CD4-positive, alpha-beta T cell (primary cell): ENCODE measurements at regions not wholly inside any gene's neighbourhood (a gene's known extent, or its start where the extent isn't known, plus 50 kb on each side); places are given as distances from the start of the nearest gene placed in this dataset.
A peak's percentile ranks its signal among the peaks of the same experiment; 100 is the strongest.

Experiments used
- ATAC-seq: fragments of 200-7000 bp; cut with Tn5 transposase; one replicate; pipeline ENCODE4 v1.10.0; 2022; ENCODE audit warnings: mild to moderate bottlenecking; ENCODE audit not compliant: poor library complexity
- CTCF ChIA-PET: fragments of 350-600 bp; sonication (Branson Sonifier 250); formaldehyde crosslinking; loops from one replicate; lab custom pipeline; 2021; ENCODE audit warnings: antibody characterized with exemption, inconsistent platforms; lab: Charles Lee
- POLR2A ChIA-PET: fragments of 350-600 bp; sonication (Branson Sonifier 250); formaldehyde crosslinking; loops from one replicate; lab custom pipeline; 2021; ENCODE audit warnings: antibody characterized with exemption, inconsistent platforms; lab: Charles Lee
- DNase-seq, 14 experiments: peaks; one replicate each; pipeline ENCODE4 v3.0.0-alpha.2; 2013 to 2020; ENCODE audit warnings: mixed read lengths in 2 of 14
- H3K27ac ChIP-seq, 2 donors: one replicate each; pipeline versions ENCODE4 v1.5.1 to v1.7.0; 2013; ENCODE audit warnings: low read length in 2 of 2, low read depth in 1 of 2, mild to moderate bottlenecking in 1 of 2
- H3K27me3 ChIP-seq, 2 experiments: 1 replicate in 1 of 2; 2 replicates in 1 of 2; pipeline versions ENCODE4 v1.6.1 to v1.7.0; 2013; ENCODE audit warnings: low read length in 2 of 2, control low read depth in 1 of 2, mild to moderate bottlenecking in 1 of 2, moderate library complexity in 1 of 2; ENCODE audit not compliant: insufficient read depth in 2 of 2, control insufficient read depth in 1 of 2
- H3K36me3 ChIP-seq: one replicate; pipeline ENCODE4 v1.6.1; 2013; ENCODE audit warnings: low read length, control low read depth; ENCODE audit not compliant: insufficient read depth
- H3K4me1 ChIP-seq: one replicate; pipeline ENCODE4 v1.6.1; 2013; ENCODE audit warnings: low read length, control low read depth; ENCODE audit not compliant: insufficient read depth
- H3K4me3 ChIP-seq: one replicate; pipeline ENCODE4 v1.5.1; 2013; ENCODE audit warnings: mild to moderate bottlenecking, low read length, moderate library complexity
- H3K9me3 ChIP-seq, 2 experiments: 1 replicate in 1 of 2; 2 replicates in 1 of 2; pipeline versions ENCODE4 v1.6.1 to v1.7.0; 2013; ENCODE audit warnings: low read length in 2 of 2, mild to moderate bottlenecking in 2 of 2, control low read depth in 1 of 2, moderate library complexity in 1 of 2; ENCODE audit not compliant: control insufficient read depth in 1 of 2, insufficient read depth in 1 of 2
- H3K27ac Mint-ChIP-seq: one replicate; pipeline ENCODE4 v1.8.0; 2020; ENCODE audit warnings: mixed read lengths
- H3K27me3 Mint-ChIP-seq: one replicate; pipeline ENCODE4 v1.8.0; 2021; ENCODE audit warnings: mixed read lengths
- H3K36me3 Mint-ChIP-seq: one replicate; pipeline ENCODE4 v1.8.0; 2021; ENCODE audit warnings: low read depth, mixed read lengths
- H3K4me1 Mint-ChIP-seq: one replicate; pipeline ENCODE4 v1.8.0; 2021; ENCODE audit warnings: low read depth, mixed read lengths
- H3K4me3 Mint-ChIP-seq: one replicate; pipeline ENCODE4 v1.8.0; 2020; ENCODE audit warnings: mild to moderate bottlenecking, mixed read lengths
- H3K9me3 Mint-ChIP-seq: one replicate; pipeline ENCODE4 v1.8.0; 2020; ENCODE audit warnings: mixed read lengths
- CTCF ChIP-seq: fragments of 200-600 bp; IDR thresholded peaks from one replicate; pipeline ENCODE4 v1.8.0; 2022; ENCODE audit warnings: antibody characterized with exemption, mild to moderate bottlenecking
- intact Hi-C, 2 experiments: fragments of 100-400 bp; cut with DNase I in 1 of 2; cut with micrococcal nuclease in 1 of 2; formaldehyde crosslinking; loops; one replicate each; pipeline versions ENCODE4 v1.15.1 to v1.9.0; 2023 to 2025; cut with DNase I, micrococcal nuclease

- no peak overlapping the region for H3K4me3 ChIP-seq
- intact Hi-C loops = no loop called here
These were observed 142.7 kb downstream of the JCAD start for GRCh38 chr10:29916669-29917068.

DNA sequence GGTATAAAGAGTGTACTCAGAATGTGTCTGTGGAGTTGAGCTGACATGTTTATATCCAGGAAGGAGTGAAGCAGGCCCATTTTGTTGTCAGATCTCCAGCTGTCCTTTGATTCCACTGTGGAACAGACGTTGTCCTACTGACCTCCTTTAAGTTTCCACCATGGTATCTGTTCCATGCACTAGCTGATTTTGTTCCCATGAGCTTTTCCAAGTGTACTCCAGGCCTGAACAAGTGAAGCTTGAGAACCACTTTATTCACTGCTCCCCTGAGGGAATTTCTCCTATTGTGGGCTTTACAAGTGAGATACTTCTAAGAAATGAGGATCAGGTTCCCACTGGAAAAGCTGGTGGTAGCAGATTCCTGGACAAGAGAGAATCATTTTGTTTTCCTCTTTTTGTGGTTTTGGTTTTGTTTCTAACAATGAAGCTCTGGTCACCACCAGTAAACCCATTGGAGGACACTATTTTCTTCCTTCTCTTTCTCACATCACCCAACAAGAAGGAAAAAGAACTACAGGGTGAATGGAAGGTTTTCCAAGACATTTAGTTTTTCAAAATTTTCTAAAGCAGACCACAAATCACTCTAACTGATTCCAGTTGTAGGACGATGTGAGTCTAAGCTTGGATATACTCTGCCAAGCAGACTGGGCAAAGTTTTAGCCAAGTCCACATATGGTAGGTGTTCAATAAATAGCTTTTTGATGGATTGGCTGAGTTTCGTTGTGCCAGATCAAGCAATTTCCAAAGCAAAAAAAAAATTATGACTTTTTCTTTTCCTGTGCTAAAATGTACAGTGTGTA lies 144.2 kb downstream of the JCAD start:
- CTCF ChIA-PET = no interaction called here
- intact Hi-C loops = no loop called here
- no peak overlapping the region for H3K4me3 Mint-ChIP-seq

More at GRCh38 chr10:29916669-29917068, 142.7 kb downstream of the JCAD start:
- Histone ChIP-seq H3K9me3 (no peaks in the 10 kb centered on the region), H3K27ac (no peak overlapping the region), H3K27me3 (peaks cover 6 to 15% of the 10 kb centered on the region in 2 experiments), H3K4me1 (no peaks in the 10 kb centered on the region), H3K36me3 (no peaks in the 10 kb centered on the region)
- H3K27me3 Mint-ChIP-seq = peaks cover 18% of the 10 kb centered on the region
- CTCF ChIA-PET = no interaction called here
- DNase-seq (no peak), ATAC-seq (no peak)
- no peak overlapping the region for H3K27ac Mint-ChIP-seq
- no peaks in the 10 kb centered on the region for H3K4me1 Mint-ChIP-seq
- no peaks in the 10 kb centered on the region for H3K36me3 Mint-ChIP-seq
- POLR2A ChIA-PET = interaction anchor here (0.6 kb wide), 1 partner anchor 25 kb away, joined by 3 read pairs; no protein-coding TSS in a partner anchor
- H3K4me3 Mint-ChIP-seq = no peak overlapping the region
- no peak for TF ChIP-seq CTCF
- no peaks in the 10 kb centered on the region for H3K9me3 Mint-ChIP-seq

GRCh38 chr10:29908962-29909361 lies 150.4 kb downstream of the JCAD start:
- no peaks in the 10 kb centered on the region for H3K9me3 ChIP-seq
- Mint-ChIP-seq H3K4me3 (no peak overlapping the region), H3K9me3 (no peaks in the 10 kb centered on the region), H3K4me1 (peaks cover 10% of the 10 kb centered on the region), H3K27ac (no peak overlapping the region), H3K36me3 (no peaks in the 10 kb centered on the region), H3K27me3 (peaks cover 17% of the 10 kb centered on the region)
- DNase-seq (peak in 8 of 14 experiments; percentile 1 to 42 (median 6)), ATAC-seq (peak; percentile 71)
- no peak overlapping the region for H3K4me3 ChIP-seq
- peaks cover 3 to 5% of the 10 kb centered on the region in 2 experiments for H3K27me3 ChIP-seq
- intact Hi-C loops = no loop called here
- no peaks in the 10 kb centered on the region for H3K36me3 ChIP-seq
- POLR2A ChIA-PET = no interaction called here
- TF ChIP-seq CTCF = no peak
- CTCF ChIA-PET = no interaction called here
- H3K27ac ChIP-seq = no peak overlapping the region
- H3K4me1 ChIP-seq = no peaks in the 10 kb centered on the region

More for the DNA sequence above, 144.2 kb downstream of the JCAD start:
- Histone ChIP-seq H3K27me3 (peaks cover 2 to 8% of the 10 kb centered on the region in 2 experiments), H3K4me3 (no peak overlapping the region), H3K27ac (no peak overlapping the region), H3K36me3 (no peaks in the 10 kb centered on the region), H3K4me1 (no peaks in the 10 kb centered on the region), H3K9me3 (no peaks in the 10 kb centered on the region)
- peaks cover 11% of the 10 kb centered on the region for H3K27me3 Mint-ChIP-seq
- ATAC-seq (no peak), DNase-seq (no peak)
- no peaks in the 10 kb centered on the region for H3K4me1 Mint-ChIP-seq
- no peak overlapping the region for H3K27ac Mint-ChIP-seq
- no peak for TF ChIP-seq CTCF
- POLR2A ChIA-PET = no interaction called here
- H3K36me3 Mint-ChIP-seq = no peaks in the 10 kb centered on the region
- no peaks in the 10 kb centered on the region for H3K9me3 Mint-ChIP-seq
